Heart left ventricle (tissue), 13 donors: ENCODE measurements at regions not wholly inside any gene's neighbourhood (a gene's known extent, or its start where the extent isn't known, plus 50 kb on each side); places are given as distances from the start of the nearest gene placed in this dataset.

Experiments used
- CTCF ChIP-seq, 12 donors: fragments of 200-600 bp; sonication (generic) in 4 of 12; IDR thresholded peaks; one replicate each; pipeline versions ENCODE4 v1.5.0 to v1.8.0; 2018 to 2022; ENCODE audit warnings: antibody characterized with exemption in 12 of 12, mild to moderate bottlenecking in 5 of 12
- POLR2A ChIP-seq, 2 donors: fragments of 450-650 bp; IDR thresholded peaks; one replicate each; pipeline ENCODE4 v1.6.1; 2017; ENCODE audit warnings: antibody characterized with exemption in 2 of 2, mild to moderate bottlenecking in 2 of 2, moderate library complexity in 2 of 2
- donor health status: ischemic (EF 13 %, LVEDD 7.1; RV severe dilation, severe dysfunction).
- donor health status: DM: no; HTN: yes; CAD: no.
- donor health status: DM: no; HTN: no; CAD: no.
- donor health status: ischemic (EF 25% LVEDD 6.9; RV normal size, moderate dysfunction).
- donor health status: ischemic (EF 25% LVEDD 5.7; RV mildly dilated, moderate dysfunction).
- donor health status: ischemic (EF 35%, LVEDD 5.7; RV mildly dilated, moderate dysfunction).
- donor health status: nonischemic (EF 11% LVEDD 7.7; RV severe dilation, severe dysfunction).
- donor health status: DM: yes; HTN: yes; CAD: no.
- donor health status: PGD.
- donor health status: ischemic (EF 29% LVEDD 5.4; RV normal size, mild dysfunction).
- donor health status: nonischemic (EF 23%, LVEDD 6.1; RV moderate dilation, normal function).

DNA sequence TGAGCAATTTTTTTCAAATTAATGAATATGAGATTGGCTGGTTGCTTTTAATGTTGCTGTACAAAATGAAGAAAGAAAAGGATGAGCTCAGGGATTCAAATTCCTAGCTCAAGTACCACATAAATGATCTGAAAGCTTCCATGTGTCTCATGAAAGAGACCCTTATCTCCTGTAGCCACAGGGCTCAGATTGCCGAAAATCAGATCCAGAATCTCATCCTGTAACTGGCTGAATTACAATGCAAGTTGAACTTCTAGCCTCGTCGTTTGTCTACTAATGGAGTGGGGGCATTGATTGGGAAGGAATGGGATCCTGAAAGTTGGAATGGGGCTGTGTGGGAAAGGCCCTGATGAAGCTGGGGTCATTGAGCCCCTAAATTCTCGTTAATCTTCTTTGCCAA lies 143.4 kb upstream of the ATP6AP2 start:
- TF ChIP-seq CTCF (IDR thresholded peaks at IDR 0.05) (no peak), POLR2A (IDR thresholded peaks at IDR 0.05) (no peak)
